Upper lobe of right lung (tissue), 1 donor: ENCODE measurements at regions not wholly inside any gene's neighbourhood (a gene's known extent, or its start where the extent isn't known, plus 50 kb on each side); places are given as distances from the start of the nearest gene placed in this dataset.

Experiments used
- ATAC-seq: fragments of 200-7000 bp; cut with Tn5 transposase; one replicate; pipeline ENCODE4 v1.9.1; 2020; ENCODE audit warnings: mild to moderate bottlenecking, moderate library complexity
- DNase-seq: peaks from one replicate; pipeline ENCODE4 v3.0.0-alpha.2; 2020
- H3K27ac ChIP-seq: fragments of 200-600 bp; one replicate; pipeline ENCODE4 v1.8.0; 2022
- H3K27me3 ChIP-seq: fragments of 200-600 bp; one replicate; pipeline ENCODE4 v1.8.0; 2022; ENCODE audit warnings: mild to moderate bottlenecking
- H3K36me3 ChIP-seq: fragments of 200-600 bp; one replicate; pipeline ENCODE4 v1.8.0; 2022
- H3K4me1 ChIP-seq: fragments of 200-600 bp; one replicate; pipeline ENCODE4 v1.8.0; 2022
- H3K4me3 ChIP-seq: fragments of 200-600 bp; one replicate; pipeline ENCODE4 v1.8.0; 2022; ENCODE audit warnings: mild to moderate bottlenecking
- H3K9me3 ChIP-seq: fragments of 200-600 bp; one replicate; pipeline ENCODE4 v1.8.0; 2022
- CTCF ChIP-seq: fragments of 200-600 bp; IDR thresholded peaks from one replicate; pipeline ENCODE4 v1.8.0; 2022; ENCODE audit warnings: antibody characterized with exemption
- intact Hi-C: fragments of 100-400 bp; cut with DNase I; formaldehyde crosslinking; loops from one replicate; pipeline ENCODE4 v1.11.0; 2022
- donor health status: DM: no; HTN: yes; CAD: no; lungs with severe emphysema.

GRCh38 chrY:7725791-7726460 is 814.4 kb upstream of the AMELY start:
- Histone ChIP-seq H3K27me3 (no peaks in the 10 kb centered on the region), H3K36me3 (no peaks in the 10 kb centered on the region), H3K4me1 (no peaks in the 10 kb centered on the region), H3K27ac (no peak overlapping the region), H3K4me3 (no peak overlapping the region), H3K9me3 (no peaks in the 10 kb centered on the region)
- ATAC-seq (no peak), DNase-seq (no peak)
- TF ChIP-seq CTCF, result no peak
- intact Hi-C loops, result no loop called here

GRCh38 chrY:7723991-7724632 is 812.6 kb upstream of the AMELY start:
- Histone ChIP-seq H3K4me1 (no peaks in the 10 kb centered on the region), H3K27ac (no peak overlapping the region), H3K27me3 (no peaks in the 10 kb centered on the region), H3K9me3 (no peaks in the 10 kb centered on the region), H3K4me3 (no peak overlapping the region), H3K36me3 (no peaks in the 10 kb centered on the region)
- intact Hi-C loops, result no loop called here
- no peak for DNase-seq
- no peak for TF ChIP-seq CTCF
- peak; percentile 87 for ATAC-seq

- intact Hi-C loops, result no loop called here
- no peak for ATAC-seq
- no peak overlapping the region for H3K27ac ChIP-seq
- no peak for DNase-seq
- no peak for TF ChIP-seq CTCF
- H3K4me1 ChIP-seq, result no peaks in the 10 kb centered on the region
- no peak overlapping the region for H3K4me3 ChIP-seq
- no peaks in the 10 kb centered on the region for H3K27me3 ChIP-seq
- no peaks in the 10 kb centered on the region for H3K9me3 ChIP-seq
- H3K36me3 ChIP-seq, result no peaks in the 10 kb centered on the region
Measured at GRCh38 chrY:7723127-7723526, 811.6 kb upstream of the AMELY start.

GRCh38 chrY:7722566-7722965 is 811.0 kb upstream of the AMELY start:
- H3K36me3 ChIP-seq, result no peaks in the 10 kb centered on the region
- H3K27me3 ChIP-seq, result no peaks in the 10 kb centered on the region
- no peak for TF ChIP-seq CTCF
- no peak overlapping the region for H3K4me3 ChIP-seq
- ATAC-seq, result peak; percentile 77
- DNase-seq, result no peak
- intact Hi-C loops, result no loop called here
- H3K27ac ChIP-seq, result no peak overlapping the region
- H3K9me3 ChIP-seq, result no peaks in the 10 kb centered on the region
- no peaks in the 10 kb centered on the region for H3K4me1 ChIP-seq

GRCh38 chrY:7720974-7721373 is 809.4 kb upstream of the AMELY start:
- H3K27me3 ChIP-seq, result no peaks in the 10 kb centered on the region
- intact Hi-C loops, result no loop called here
- no peaks in the 10 kb centered on the region for H3K4me1 ChIP-seq
- no peaks in the 10 kb centered on the region for H3K9me3 ChIP-seq
- no peak for TF ChIP-seq CTCF
- no peak overlapping the region for H3K4me3 ChIP-seq
- H3K27ac ChIP-seq, result no peak overlapping the region
- H3K36me3 ChIP-seq, result no peaks in the 10 kb centered on the region
- DNase-seq, result no peak
- ATAC-seq, result no peak
